ENCODE measurements at regions not wholly inside any gene's neighbourhood (a gene's known extent, or its start where the extent isn't known, plus 50 kb on each side); places are given as distances from the start of the nearest gene placed in this dataset.

DNA sequence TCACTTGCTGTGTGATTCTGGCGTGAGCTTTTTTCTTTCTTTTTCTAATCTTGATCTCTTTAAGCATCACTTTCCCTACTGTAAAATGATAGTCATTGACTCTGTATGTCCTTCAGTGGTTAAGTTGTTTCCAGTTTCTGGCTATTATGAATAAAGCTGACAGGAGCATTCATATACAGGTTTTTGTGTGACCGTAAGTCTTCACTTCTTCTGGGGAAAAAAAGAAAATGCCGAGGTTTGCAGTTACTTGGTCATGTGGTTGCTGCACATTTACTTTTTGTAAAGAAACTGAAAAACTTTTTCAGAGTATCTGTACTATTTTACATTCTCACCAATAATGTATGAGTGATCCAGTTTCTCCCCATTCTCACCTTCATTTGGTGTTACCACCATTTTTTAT is 247.4 kb upstream of the RBMS3 start:
- Histone ChIP-seq H3K9me3 (ENCODE audit: low read length) (no peaks in the 10 kb centered on the region), H3F3A (ENCODE audit: low read length, unreplicated experiment) (no peaks in the 10 kb centered on the region), H3K27ac (ENCODE audit: low read length) (no peak overlapping the region), H3K79me2 (ENCODE audit: low read length) (no peaks in the 10 kb centered on the region), H4K20me1 (ENCODE audit: low read length) (no peaks in the 10 kb centered on the region), H3K27me3 (ENCODE audit: low read length) (no peaks in the 10 kb centered on the region), H3K9ac (ENCODE audit: low read length) (no peak overlapping the region), H3K9me2 (replicated peaks; ENCODE audit: low read length) (no peaks in the 10 kb centered on the region), H2AFZ (ENCODE audit: low read length) (no peak overlapping the region), H3K4me3 (ENCODE audit: low read length) (no peak overlapping the region), H3K36me3 (ENCODE audit: low read depth, low read length) (no peaks in the 10 kb centered on the region), H3K4me1 (ENCODE audit: insufficient read depth, low read length) (no peaks in the 10 kb centered on the region), H3K4me2 (ENCODE audit: low read length) (no peak overlapping the region)
- TF ChIP-seq CTCF (conservative IDR thresholded peaks at IDR 0.05; ENCODE audit: low read depth, low read length) (no peak), EZH2 (IDR thresholded peaks at IDR 0.05; ENCODE audit: low read length, unreplicated experiment) (no peak), EZH2phosphoT487 (IDR thresholded peaks at IDR 0.05; ENCODE audit: borderline replicate concordance, low read length) (no peak)
- DNase-seq (no peak), ATAC-seq (no peak)
- intact Hi-C loops (cut with micrococcal nuclease) = no loop called here
- ChIA-PET POLR2A (ENCODE audit: unreplicated experiment) (no interaction called here), CTCF (no interaction called here)
- BruUV-seq (replicated peaks) = no TSS peak

DNA sequence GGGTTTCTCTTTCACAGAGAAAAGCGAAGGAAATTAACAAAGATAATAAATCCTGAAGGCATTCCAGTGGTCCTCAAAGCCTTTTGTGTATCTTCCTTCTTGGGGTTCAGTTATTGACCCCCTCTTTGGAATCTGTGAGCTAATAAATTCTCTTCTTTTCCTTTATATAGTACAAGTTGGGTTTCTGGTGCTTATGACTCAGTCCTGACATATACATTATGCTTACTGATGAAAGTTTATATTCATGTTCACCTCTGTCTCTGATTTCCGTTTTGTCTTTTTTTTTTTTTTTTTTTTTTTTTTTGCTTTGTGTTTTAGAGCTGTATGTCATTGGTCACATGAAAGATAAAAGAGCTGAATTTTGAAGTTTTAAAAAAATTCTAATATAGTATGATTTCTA is 230.7 kb upstream of the RBMS3 start:
- H3K9me2 ChIP-seq (replicated peaks; ENCODE audit: low read length) = no peaks in the 10 kb centered on the region
- H3K79me2 ChIP-seq (ENCODE audit: low read length) = no peaks in the 10 kb centered on the region
- no peak for ATAC-seq
- no peak for DNase-seq
- no peaks in the 10 kb centered on the region for H3F3A ChIP-seq (ENCODE audit: low read length, unreplicated experiment)
- intact Hi-C loops (cut with micrococcal nuclease) = no loop called here
- TF ChIP-seq EZH2phosphoT487 (IDR thresholded peaks at IDR 0.05; ENCODE audit: borderline replicate concordance, low read length) (no peak), EZH2 (IDR thresholded peaks at IDR 0.05; ENCODE audit: low read length, unreplicated experiment) (no peak), CTCF (conservative IDR thresholded peaks at IDR 0.05; ENCODE audit: low read depth, low read length) (no peak)
- no peak overlapping the region for H3K4me3 ChIP-seq (ENCODE audit: low read length)
- H3K9ac ChIP-seq (ENCODE audit: low read length) = no peak overlapping the region
- no peak overlapping the region for H3K27ac ChIP-seq (ENCODE audit: low read length)
- BruUV-seq (replicated peaks) = no TSS peak
- H3K4me2 ChIP-seq (ENCODE audit: low read length) = no peak overlapping the region
- ChIA-PET CTCF (no interaction called here), POLR2A (ENCODE audit: unreplicated experiment) (no interaction called here)
- no peaks in the 10 kb centered on the region for H3K4me1 ChIP-seq (ENCODE audit: insufficient read depth, low read length)
- no peaks in the 10 kb centered on the region for H4K20me1 ChIP-seq (ENCODE audit: low read length)
- no peaks in the 10 kb centered on the region for H3K27me3 ChIP-seq (ENCODE audit: low read length)
- no peak overlapping the region for H2AFZ ChIP-seq (ENCODE audit: low read length)
- no peaks in the 10 kb centered on the region for H3K9me3 ChIP-seq (ENCODE audit: low read length)
- H3K36me3 ChIP-seq (ENCODE audit: low read depth, low read length) = no peaks in the 10 kb centered on the region

DNA sequence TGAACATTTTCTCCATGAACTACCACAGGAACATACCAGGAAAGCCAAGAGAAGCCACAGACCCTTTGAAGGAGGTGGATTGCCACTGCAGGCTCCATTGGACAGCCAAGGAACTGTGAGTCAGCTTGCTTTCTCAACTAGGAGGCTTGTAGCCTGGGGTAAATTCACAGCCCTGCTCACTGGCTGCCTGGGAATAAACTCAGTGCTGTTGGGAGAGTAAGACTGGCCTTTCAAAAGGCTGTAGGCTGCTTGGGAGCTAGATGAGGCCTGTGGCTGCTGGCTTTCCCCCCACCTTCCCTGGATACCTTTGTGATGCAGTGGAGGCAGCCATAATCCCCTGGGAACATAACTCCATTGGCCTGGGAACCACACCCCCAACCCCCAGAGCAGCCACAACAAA is 223.5 kb upstream of the RBMS3 start:
- H3K27me3 ChIP-seq (ENCODE audit: low read length) = no peaks in the 10 kb centered on the region
- no peak overlapping the region for H3K27ac ChIP-seq (ENCODE audit: low read length)
- BruUV-seq (replicated peaks) = no TSS peak
- DNase-seq (no peak), ATAC-seq (no peak)
- CTCF ChIA-PET = no interaction called here
- 0 out of 2 replicates have a peak, but pooled peaks cover 3% of the 10 kb centered on the region for H3K9me3 ChIP-seq (ENCODE audit: low read length)
- TF ChIP-seq CTCF (conservative IDR thresholded peaks at IDR 0.05; ENCODE audit: low read depth, low read length) (no peak), EZH2phosphoT487 (IDR thresholded peaks at IDR 0.05; ENCODE audit: borderline replicate concordance, low read length) (no peak)
- H3K9ac ChIP-seq (ENCODE audit: low read length) = no peak overlapping the region
- no peak overlapping the region for H3K4me3 ChIP-seq (ENCODE audit: low read length)
- no peaks in the 10 kb centered on the region for H3K4me1 ChIP-seq (ENCODE audit: insufficient read depth, low read length)
- H4K20me1 ChIP-seq (ENCODE audit: low read length) = no peaks in the 10 kb centered on the region
- POLR2A ChIA-PET (ENCODE audit: unreplicated experiment) = no interaction called here
- H3K4me2 ChIP-seq (ENCODE audit: low read length) = no peak overlapping the region
- H3F3A ChIP-seq (ENCODE audit: low read length, unreplicated experiment) = no peaks in the 10 kb centered on the region
- H2AFZ ChIP-seq (ENCODE audit: low read length) = no peak overlapping the region
- H3K79me2 ChIP-seq (ENCODE audit: low read length) = no peaks in the 10 kb centered on the region
- no peaks in the 10 kb centered on the region for H3K9me2 ChIP-seq (replicated peaks; ENCODE audit: low read length)
- intact Hi-C loops (cut with micrococcal nuclease) = no loop called here
- no peaks in the 10 kb centered on the region for H3K36me3 ChIP-seq (ENCODE audit: low read depth, low read length)
